Keratinocyte (primary cell): ENCODE measurements at regions not wholly inside any gene's neighbourhood (a gene's known extent, or its start where the extent isn't known, plus 50 kb on each side); places are given as distances from the start of the nearest gene placed in this dataset.
"Not testable (repeated sequence)": the region's sequence is repeated elsewhere in the genome, so short reads cannot be mapped to it uniquely, and the experiment has no call there.

Experiments used
- DNase-seq: peaks from one replicate; pipeline ENCODE4 v3.0.0-alpha.2; 2011; ENCODE audit warnings: low read depth, missing footprints, low spot score
- FAIRE-seq: peaks from 2 replicates; lab custom pipeline; 2011; peaks lifted over from hg19 to GRCh38; lab: Jason Lieb, UNC
- H2AFZ ChIP-seq: 2 replicates; pipeline ENCODE4 v1.6.0; 2012; ENCODE audit warnings: low read length, control low read depth, inconsistent platforms; ENCODE audit not compliant: control insufficient read depth
- H3K27ac ChIP-seq: 2 replicates; pipeline ENCODE4 v1.5.1; 2011; ENCODE audit warnings: low read length; ENCODE audit not compliant: control insufficient read depth, insufficient read depth
- H3K27me3 ChIP-seq: 3 replicates; pipeline ENCODE4 v1.6.0; 2011; ENCODE audit warnings: low read length; ENCODE audit not compliant: control insufficient read depth, insufficient read depth; ENCODE audit errors: extremely low read depth
- H3K36me3 ChIP-seq, 2 experiments: 2 replicates in 1 of 2; 3 replicates in 1 of 2; pipeline ENCODE4 v1.5.1; 2011; ENCODE audit warnings: low read length in 2 of 2, mild to moderate bottlenecking in 1 of 2; ENCODE audit not compliant: control insufficient read depth in 2 of 2, insufficient read depth in 2 of 2; ENCODE audit errors: extremely low read depth in 1 of 2
- H3K4me1 ChIP-seq: 3 replicates; pipeline ENCODE4 v1.5.1; 2011; ENCODE audit warnings: low read length; ENCODE audit not compliant: control insufficient read depth, insufficient read depth; ENCODE audit errors: extremely low read depth
- H3K4me2 ChIP-seq: 3 replicates; pipeline ENCODE4 v1.6.0; 2011; ENCODE audit warnings: low read depth, low read length; ENCODE audit not compliant: control insufficient read depth, insufficient read depth; ENCODE audit errors: extremely low read depth
- H3K4me3 ChIP-seq, 3 experiments: fragments of 200-600 bp in 1 of 3; sonication (generic) in 1 of 3; 2 replicates in 2 of 3; 3 replicates in 1 of 3; pipeline ENCODE4 v1.5.1; 2011 to 2016; ENCODE audit warnings: low read length in 3 of 3, mild to moderate bottlenecking in 3 of 3, control low read depth in 2 of 3, inconsistent platforms in 1 of 3, low read depth in 1 of 3, mixed read lengths in 1 of 3, mixed run types in 1 of 3, moderate library complexity in 1 of 3; ENCODE audit not compliant: control insufficient read depth in 2 of 3, insufficient read depth in 2 of 3; ENCODE audit errors: extremely low read depth in 1 of 3
- H3K79me2 ChIP-seq: 2 replicates; pipeline ENCODE4 v1.6.0; 2012; ENCODE audit warnings: low read length; ENCODE audit not compliant: control insufficient read depth, insufficient read depth
- H3K9ac ChIP-seq: 3 replicates; pipeline ENCODE4 v1.6.0; 2011; ENCODE audit warnings: low read length; ENCODE audit not compliant: control insufficient read depth, insufficient read depth; ENCODE audit errors: extremely low read depth
- H3K9me1 ChIP-seq: 3 replicates; pipeline ENCODE4 v1.6.0; 2011; ENCODE audit warnings: low read length; ENCODE audit not compliant: control insufficient read depth, insufficient read depth; ENCODE audit errors: extremely low read depth
- H3K9me3 ChIP-seq: 2 replicates; pipeline ENCODE4 v1.5.1; 2012; ENCODE audit warnings: low read depth, low read length; ENCODE audit not compliant: control insufficient read depth
- H4K20me1 ChIP-seq: 3 replicates; pipeline ENCODE4 v1.6.0; 2011; ENCODE audit warnings: low read length; ENCODE audit not compliant: control insufficient read depth, insufficient read depth; ENCODE audit errors: extremely low read depth
- CTCF ChIP-seq, 3 experiments: IDR thresholded peaks in 1 of 3; conservative IDR thresholded peaks in 1 of 3; optimal IDR thresholded peaks in 1 of 3; 2 replicates in 2 of 3; 3 replicates in 1 of 3; pipeline versions ENCODE3 to v1.5.1; 2011; ENCODE audit warnings: low read length in 3 of 3, mild to moderate bottlenecking in 3 of 3, moderate library complexity in 2 of 3, control low read depth in 1 of 3, inconsistent platforms in 1 of 3; ENCODE audit not compliant: insufficient read depth in 2 of 3; ENCODE audit errors: extremely low read depth in 1 of 3
- EZH2 ChIP-seq: IDR thresholded peaks from one replicate; pipeline ENCODE4 v1.6.1; 2012; ENCODE audit warnings: inconsistent platforms, mild to moderate bottlenecking, low read length, moderate library complexity
- dilution Hi-C: fragments of 300-500 bp; cut with MboI; formaldehyde crosslinking; loops from one replicate; pipeline ENCODE4 v1.7.0; 2020; ENCODE audit warnings: low sequenced_read_pairs; ENCODE audit not compliant: extremely low pct_ligation_motif_present

DNA sequence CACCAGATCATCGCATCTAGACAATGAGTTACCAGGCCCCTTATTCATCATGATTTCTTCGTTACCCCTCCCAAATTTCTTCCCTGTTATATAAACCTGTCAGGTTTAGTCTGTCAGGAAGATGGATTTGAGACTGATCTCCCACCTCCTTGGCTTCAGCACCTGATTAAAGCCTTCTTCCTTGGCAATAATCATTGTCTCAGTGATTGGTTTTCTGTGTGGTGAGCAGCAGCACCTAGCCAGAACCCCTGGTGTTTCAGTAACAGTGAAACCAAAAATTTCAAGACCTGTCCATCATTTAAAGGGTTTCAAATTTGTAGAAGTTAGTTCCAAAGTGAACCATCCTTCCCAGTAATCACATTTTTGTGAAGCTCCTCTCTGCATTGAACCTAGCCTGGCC lies 209.8 kb upstream of the GJE1 start:
- no peak overlapping the region for H3K9ac ChIP-seq
- no peaks in the 10 kb centered on the region for H3K4me1 ChIP-seq
- dilution Hi-C loops: no loop called here
- H2AFZ ChIP-seq: no peak overlapping the region
- no peaks in the 10 kb centered on the region for H3K79me2 ChIP-seq
- no peak for DNase-seq
- no peak overlapping the region for H3K4me2 ChIP-seq
- TF ChIP-seq EZH2 (no peak), CTCF (optimal IDR thresholded peaks at IDR 0.05 in 1 of 3, IDR thresholded peaks at IDR 0.05 in 1 of 3, conservative IDR thresholded peaks at IDR 0.05 in 1 of 3; ENCODE audit: extremely low read depth in 1 of 3, insufficient read depth in 2 of 3, low read length in 3 of 3) (no peak)
- H4K20me1 ChIP-seq: no peaks in the 10 kb centered on the region
- no peak for FAIRE-seq
- H3K4me3 ChIP-seq: no peak overlapping the region
- no peaks in the 10 kb centered on the region for H3K9me3 ChIP-seq
- H3K27ac ChIP-seq: no peak overlapping the region
- no peaks in the 10 kb centered on the region for H3K36me3 ChIP-seq
- no peaks in the 10 kb centered on the region for H3K27me3 ChIP-seq
- no peaks in the 10 kb centered on the region for H3K9me1 ChIP-seq

GRCh38 chr6:141916682-141917505 lies 215.8 kb upstream of the GJE1 start:
- H3K9me3 ChIP-seq, H3K36me3 ChIP-seq, H4K20me1 ChIP-seq, FAIRE-seq, H3K4me2 ChIP-seq, H3K9me1 ChIP-seq, H3K79me2 ChIP-seq, H3K9ac ChIP-seq, dilution Hi-C loops, H3K27ac ChIP-seq, H2AFZ ChIP-seq, H3K27me3 ChIP-seq, DNase-seq, H3K4me3 ChIP-seq, H3K4me1 ChIP-seq: not testable (repeated sequence)

DNA sequence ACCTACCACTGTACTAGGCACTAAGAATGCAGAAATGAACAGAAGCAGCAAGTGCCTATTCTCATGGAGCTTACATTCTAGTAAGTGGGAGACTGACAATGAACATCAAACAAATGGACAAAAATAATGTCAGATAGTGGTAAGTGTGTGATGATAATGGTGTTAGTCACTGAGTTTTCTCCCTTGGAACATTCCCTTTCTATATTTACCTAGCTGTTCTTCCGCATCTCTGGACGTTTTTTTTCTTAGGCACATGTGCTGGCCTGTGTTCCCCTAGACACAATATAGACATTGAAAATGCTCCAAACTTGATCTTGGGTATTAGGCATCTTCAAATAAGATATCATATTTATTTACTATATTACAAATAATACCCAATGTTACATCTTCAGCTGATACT lies 218.1 kb upstream of the GJE1 start:
- Histone ChIP-seq H3K79me2 (no peaks in the 10 kb centered on the region), H3K4me1 (no peaks in the 10 kb centered on the region), H2AFZ (no peak overlapping the region), H4K20me1 (no peaks in the 10 kb centered on the region), H3K36me3 (no peaks in the 10 kb centered on the region), H3K4me3 (no peak overlapping the region), H3K9me1 (no peaks in the 10 kb centered on the region), H3K27me3 (no peaks in the 10 kb centered on the region), H3K9ac (no peak overlapping the region), H3K9me3 (no peaks in the 10 kb centered on the region), H3K27ac (no peak overlapping the region), H3K4me2 (no peak overlapping the region)
- TF ChIP-seq CTCF (optimal IDR thresholded peaks at IDR 0.05 in 1 of 3, IDR thresholded peaks at IDR 0.05 in 1 of 3, conservative IDR thresholded peaks at IDR 0.05 in 1 of 3; ENCODE audit: extremely low read depth in 1 of 3, insufficient read depth in 2 of 3, low read length in 3 of 3) (no peak), EZH2 (no peak)
- dilution Hi-C loops: no loop called here
- DNase-seq (no peak), FAIRE-seq (no peak)
